Posterior cingulate gyrus (tissue), 11 donors: ENCODE measurements at regions not wholly inside any gene's neighbourhood (a gene's known extent, or its start where the extent isn't known, plus 50 kb on each side); places are given as distances from the start of the nearest gene placed in this dataset.

Source experiments
- DNase-seq, 10 donors: peaks; one replicate each; pipeline versions ENCODE4 v3.0.0 to v3.0.0-alpha.2; 2020 to 2021; ENCODE audit warnings: mixed read lengths in 3 of 10
- intact Hi-C: fragments of 100-400 bp; cut with DNase I; formaldehyde crosslinking; loops from one replicate; pipeline ENCODE4 v1.15.1; 2023

- DNase-seq, result no peak
- intact Hi-C loops, result no loop called here
Observed at GRCh38 chr10:30680908-30681307, 51.4 kb upstream of the LYZL2 start.
